ENCODE measurements at regions not wholly inside any gene's neighbourhood (a gene's known extent, or its start where the extent isn't known, plus 50 kb on each side); places are given as distances from the start of the nearest gene placed in this dataset.

DNA sequence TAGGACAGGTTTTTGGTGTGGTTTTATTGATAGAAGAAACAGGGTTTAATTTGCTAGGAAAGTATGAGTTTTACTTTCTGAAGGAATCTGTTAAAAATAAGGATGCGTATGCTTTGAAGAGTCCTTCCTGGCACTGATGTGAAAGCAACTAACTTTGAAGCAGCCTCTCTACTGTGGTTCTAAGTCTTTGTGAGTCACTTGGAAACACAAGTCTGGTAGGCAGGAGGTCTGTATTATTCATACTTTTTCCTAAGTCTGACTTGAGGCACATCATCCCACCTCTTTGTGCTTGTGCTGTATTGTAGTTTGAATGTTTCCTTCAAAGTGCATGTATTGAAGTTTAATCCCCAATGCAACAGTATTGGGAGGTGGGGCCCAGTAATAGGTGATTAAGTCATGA is 129.0 kb downstream of the TAF11L14 start:
- DNase-seq = no peak

GRCh38 chr5:17766031-17766430 is 131.8 kb downstream of the TAF11L14 start:
- DNase-seq = no peak

DNA sequence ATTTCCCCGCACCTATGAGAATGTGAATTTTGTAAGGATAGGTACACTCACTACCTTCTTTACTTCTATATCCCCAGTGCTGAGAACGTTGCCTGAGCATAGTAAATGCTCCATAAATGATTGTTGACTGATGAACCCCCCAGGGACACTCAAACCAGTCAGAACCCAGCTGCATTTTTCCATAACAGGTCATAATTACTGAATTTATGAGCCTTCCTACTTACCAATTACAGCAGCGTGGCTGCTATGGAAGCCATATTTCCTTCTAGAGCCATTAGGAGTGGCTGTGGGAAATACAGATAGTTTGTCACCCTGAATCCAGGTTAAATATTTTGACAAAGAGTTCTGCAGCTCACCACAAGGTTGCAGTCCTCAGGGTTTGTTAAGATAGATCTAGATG is 135.0 kb downstream of the TAF11L14 start:
- no peak for DNase-seq

GRCh38 chr5:17772232-17772631 is 138.0 kb downstream of the TAF11L14 start:
- no peak for DNase-seq

GRCh38 chr5:17785774-17786173 is 151.5 kb downstream of the TAF11L14 start:
- no peak for DNase-seq

- no peak for DNase-seq
Observed at GRCh38 chr5:17788351-17788750, 154.1 kb downstream of the TAF11L14 start.

GRCh38 chr5:17794201-17794600 is 159.9 kb downstream of the TAF11L14 start:
- DNase-seq = no peak

GRCh38 chr5:17794815-17795214 is 160.6 kb downstream of the TAF11L14 start:
- DNase-seq = no peak

- DNase-seq = no peak
Observed at GRCh38 chr5:17796142-17796541, 161.9 kb downstream of the TAF11L14 start.

DNA sequence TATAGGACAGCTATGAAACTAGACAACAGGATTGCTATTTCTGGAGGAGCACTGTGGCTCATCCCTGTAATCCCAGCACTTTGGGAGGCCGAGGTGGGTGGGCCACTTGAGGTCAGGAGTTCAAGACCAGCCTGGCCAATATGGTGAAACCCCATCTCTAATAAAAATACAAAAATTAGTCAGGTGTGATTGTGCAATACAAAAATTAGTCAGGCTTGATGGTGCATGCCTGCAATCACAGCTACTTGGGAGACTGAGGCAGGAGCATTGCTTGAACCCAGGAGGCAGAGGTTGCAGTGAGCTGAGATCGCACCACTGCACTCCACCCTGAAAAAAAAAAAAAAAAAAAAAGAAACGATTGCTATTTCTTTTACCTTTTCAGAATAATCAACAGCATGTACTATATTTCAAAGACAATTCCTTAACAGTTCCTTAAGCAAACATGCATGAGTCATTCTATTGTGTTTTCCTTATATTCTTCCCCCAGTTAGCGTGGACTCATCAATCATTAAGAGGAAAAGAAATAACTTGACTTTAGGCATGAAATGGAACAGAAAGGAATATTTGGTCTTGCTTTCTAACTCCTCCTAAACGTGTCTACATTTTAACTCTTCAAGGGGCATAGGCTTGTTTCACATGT is 162.6 kb downstream of the TAF11L14 start:
- DNase-seq = no peak

- no peak for DNase-seq
Observed at GRCh38 chr5:17799521-17799920, 165.3 kb downstream of the TAF11L14 start.

GRCh38 chr5:17801595-17801994 is 167.3 kb downstream of the TAF11L14 start:
- no peak for DNase-seq

- DNase-seq = no peak
Observed at GRCh38 chr5:17802256-17802655, 168.0 kb downstream of the TAF11L14 start.

DNA sequence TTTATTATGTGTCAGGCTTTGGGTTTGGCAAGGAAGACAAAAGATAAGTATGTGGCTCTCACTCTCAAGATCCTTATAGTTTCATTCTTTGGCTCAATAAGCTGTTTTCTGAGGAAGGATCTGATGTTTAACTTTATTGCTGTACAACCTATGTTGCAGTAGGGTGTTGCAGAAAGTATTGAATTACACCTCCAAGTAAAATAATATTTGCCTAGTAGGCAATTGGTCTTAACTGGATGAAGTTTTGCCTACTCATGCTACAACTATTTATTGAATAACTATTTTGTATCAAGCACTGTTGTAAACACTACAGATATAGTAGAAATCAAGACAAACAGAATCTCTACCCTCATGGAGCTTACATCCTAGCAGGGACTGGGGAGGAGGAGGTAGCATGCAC is 169.7 kb downstream of the TAF11L14 start:
- DNase-seq = no peak

- no peak for DNase-seq
Observed at GRCh38 chr5:17805227-17805825, 171.1 kb downstream of the TAF11L14 start.

DNA sequence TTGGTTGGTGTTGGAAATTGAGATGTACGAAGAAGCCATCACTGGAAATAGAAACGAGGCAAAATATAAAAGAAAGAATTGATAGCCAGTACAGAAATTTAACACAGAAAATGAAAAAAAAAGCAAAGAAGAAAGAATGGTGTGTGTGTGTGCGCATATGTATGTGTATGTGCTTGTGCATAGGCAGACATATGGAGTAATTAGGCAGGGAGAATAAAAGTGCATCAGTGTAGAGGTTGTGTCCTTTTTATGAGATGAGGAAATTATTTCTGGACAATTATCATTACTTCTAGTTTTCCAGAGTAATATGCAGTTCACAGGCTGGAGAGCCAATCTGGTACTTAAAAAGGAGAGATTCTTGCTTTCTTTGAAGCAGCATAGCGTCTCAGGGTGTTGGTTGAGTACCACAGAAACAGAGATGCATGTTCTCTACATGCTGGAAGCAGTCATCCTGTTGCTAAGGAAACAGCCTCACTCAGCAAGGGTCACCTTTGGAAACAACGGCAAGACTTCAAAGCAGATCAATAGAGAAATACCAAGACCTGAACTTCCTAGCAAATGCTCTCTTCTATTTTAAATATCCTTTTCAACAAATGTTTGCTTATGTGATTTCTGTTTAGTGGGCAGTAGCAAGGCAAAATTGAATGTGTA is 172.7 kb downstream of the TAF11L14 start:
- DNase-seq = no peak

- DNase-seq = no peak
Observed at GRCh38 chr5:17808566-17808965, 174.3 kb downstream of the TAF11L14 start.

DNA sequence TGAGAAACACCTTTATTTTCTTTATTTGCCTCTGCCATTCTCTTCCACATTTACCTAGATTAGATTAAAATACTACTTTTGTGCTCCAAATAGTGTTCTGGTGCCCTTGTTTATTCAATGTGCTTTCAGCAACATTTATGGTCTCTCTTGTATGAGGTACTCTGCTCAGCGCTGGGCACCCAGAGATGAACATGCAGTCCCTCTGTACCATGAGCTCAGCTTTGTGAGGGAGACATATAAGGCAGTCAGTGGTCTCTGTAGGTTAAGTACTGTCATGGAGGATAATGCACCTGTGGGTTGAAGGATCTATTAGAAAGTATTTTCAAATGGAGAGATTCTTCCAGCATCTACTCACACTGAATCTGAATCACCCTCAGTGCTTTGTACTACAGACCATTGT is 176.5 kb downstream of the TAF11L14 start:
- DNase-seq = no peak

- no peak for DNase-seq
Observed at GRCh38 chr5:17813214-17813613, 179.0 kb downstream of the TAF11L14 start.

- DNase-seq = no peak
Observed at GRCh38 chr5:17816505-17816904, 182.2 kb downstream of the TAF11L14 start.

DNA sequence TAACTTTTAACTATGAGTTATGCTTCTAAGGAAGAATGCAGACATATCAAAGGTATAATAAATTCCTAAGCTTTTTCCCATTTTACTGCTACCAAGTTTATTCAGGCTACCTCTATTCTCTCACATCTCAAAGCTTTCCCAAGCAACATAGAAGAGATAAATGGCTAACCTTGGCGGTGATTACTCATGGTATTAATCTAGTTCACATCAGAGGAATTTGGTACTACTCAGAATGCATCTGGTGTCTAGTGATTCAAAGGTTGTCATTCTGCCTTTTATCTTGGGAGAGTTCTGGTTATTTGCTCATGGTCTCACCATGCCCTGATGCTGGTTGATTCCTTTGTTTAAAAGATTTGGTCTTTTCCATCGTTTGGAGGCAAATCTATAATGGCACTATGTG is 182.7 kb downstream of the TAF11L14 start:
- DNase-seq = no peak

DNA sequence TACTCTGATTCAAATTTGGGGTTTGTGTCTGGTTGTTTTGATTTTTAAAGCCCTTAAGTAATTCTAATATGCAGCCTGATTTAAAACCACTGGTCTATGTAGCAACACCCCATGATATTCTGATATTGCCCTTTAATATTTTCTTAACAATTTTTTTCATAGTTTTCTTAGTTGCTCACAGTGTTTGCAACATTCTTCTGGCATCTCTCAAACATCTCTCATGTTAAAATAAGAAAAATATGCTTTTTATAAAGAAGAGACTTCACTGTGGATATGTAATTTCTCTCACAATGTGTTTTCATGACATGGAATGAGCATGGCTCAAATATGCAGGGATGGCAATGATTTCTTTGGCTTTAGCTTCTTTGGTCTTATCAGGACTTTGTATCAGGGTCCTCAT is 183.7 kb downstream of the TAF11L14 start:
- no peak for DNase-seq

- DNase-seq = no peak
Observed at GRCh38 chr5:17819783-17820182, 185.5 kb downstream of the TAF11L14 start.

DNA sequence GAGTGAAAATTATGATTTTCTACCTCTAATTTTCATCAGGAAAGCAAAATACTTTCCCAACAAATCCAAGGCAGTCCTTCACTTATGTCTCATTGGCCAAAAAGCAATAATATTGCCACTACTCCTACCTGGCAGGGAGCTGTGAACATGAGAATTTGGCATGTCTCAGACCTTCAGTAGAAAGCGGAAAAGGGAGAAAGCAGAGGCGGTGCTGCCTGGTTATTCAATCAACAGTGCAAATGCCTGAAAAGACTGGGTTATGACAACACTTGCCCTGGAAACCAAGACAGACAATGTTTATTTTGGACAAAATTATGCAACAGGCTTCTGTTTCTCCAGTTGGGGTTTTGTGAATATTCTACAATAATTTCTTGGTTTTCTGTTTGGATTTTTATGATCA is 194.4 kb downstream of the TAF11L14 start:
- DNase-seq = no peak

GRCh38 chr5:17829456-17829855 is 195.2 kb downstream of the TAF11L14 start:
- DNase-seq = no peak

Measured in SW 1271 (cell line).